Right lobe of liver (tissue), 4 donors: ENCODE measurements at regions not wholly inside any gene's neighbourhood (a gene's known extent, or its start where the extent isn't known, plus 50 kb on each side); places are given as distances from the start of the nearest gene placed in this dataset.

Experiments
- CTCF ChIP-seq, 4 donors: fragments of 200-600 bp in 3 of 4; fragments of 450-650 bp in 1 of 4; IDR thresholded peaks; one replicate each; pipeline versions ENCODE4 v1.5.1 to v1.8.0; 2016 to 2022; ENCODE audit warnings: antibody characterized with exemption in 4 of 4, mild to moderate bottlenecking in 2 of 4
- POLR2A ChIP-seq: fragments of 450-650 bp; IDR thresholded peaks from one replicate; pipeline ENCODE4 v1.6.1; 2017; ENCODE audit warnings: antibody characterized with exemption, mild to moderate bottlenecking
- donor health status: DM: no; HTN: no; CAD: no.
- donor health status: DM: no; HTN: no; CAD: no.
- donor health status: DM: no; HTN: yes; CAD: no.

- TF ChIP-seq CTCF (IDR thresholded peaks at IDR 0.05): no peak
- no peak for TF ChIP-seq POLR2A
These were observed 890.7 kb upstream of the INTU start for GRCh38 chr4:126742048-126742447.
